WERI-Rb-1 (cell line): ENCODE measurements at regions not wholly inside any gene's neighbourhood (a gene's known extent, or its start where the extent isn't known, plus 50 kb on each side); places are given as distances from the start of the nearest gene placed in this dataset.

ENCODE experiments used
- DNase-seq: peaks from one replicate; pipeline ENCODE4 v3.0.0-alpha.2; 2020
- H3K27ac ChIP-seq: fragments of 250-450 bp; sonication (Bioruptor Pico); 2 replicates; pipeline ENCODE4 v1.5.1; 2020; ENCODE audit warnings: mild to moderate bottlenecking, moderate library complexity
- H3K27me3 ChIP-seq: fragments of 250-450 bp; sonication (Bioruptor Pico); 2 replicates; pipeline ENCODE4 v1.5.1; 2021; ENCODE audit warnings: mild to moderate bottlenecking, low read depth, moderate library complexity; ENCODE audit not compliant: insufficient read depth, severe bottlenecking
- H3K36me3 ChIP-seq: fragments of 250-450 bp; sonication (Bioruptor Pico); 2 replicates; pipeline ENCODE4 v1.5.1; 2020; ENCODE audit warnings: mild to moderate bottlenecking, moderate library complexity
- H3K4me3 ChIP-seq: 2 replicates; pipeline ENCODE4 v1.5.1; 2011; ENCODE audit warnings: low read depth, mild to moderate bottlenecking, control low read depth, low read length
- H3K9me3 ChIP-seq: fragments of 250-450 bp; sonication (Bioruptor Pico); 2 replicates; pipeline ENCODE4 v1.5.1; 2021; ENCODE audit warnings: mild to moderate bottlenecking, moderate library complexity; ENCODE audit not compliant: severe bottlenecking
- CTCF ChIP-seq: IDR thresholded peaks from 2 replicates; pipeline ENCODE4 v1.5.1; 2011; ENCODE audit warnings: low read depth, mild to moderate bottlenecking, control low read depth, inconsistent platforms, low read length

- Histone ChIP-seq H3K4me3 (no peak overlapping the region), H3K36me3 (no peaks in the 10 kb centered on the region), H3K27me3 (peaks cover 15% of the 10 kb centered on the region), H3K9me3 (peaks cover 3% of the 10 kb centered on the region), H3K27ac (no peak overlapping the region)
- no peak for DNase-seq
- TF ChIP-seq CTCF = no peak
These were observed 79.1 kb downstream of the ZNF365 start for GRCh38 chr10:62453274-62453673.

GRCh38 chr10:62454687-62455397 lies 80.7 kb downstream of the ZNF365 start:
- no peak for TF ChIP-seq CTCF
- Histone ChIP-seq H3K9me3 (peaks cover 3% of the 10 kb centered on the region), H3K27me3 (peaks cover 3% of the 10 kb centered on the region), H3K27ac (no peak overlapping the region), H3K36me3 (no peaks in the 10 kb centered on the region), H3K4me3 (no peak overlapping the region)
- no peak for DNase-seq

GRCh38 chr10:62456611-62457101 lies 82.5 kb downstream of the ZNF365 start:
- Histone ChIP-seq H3K9me3 (peaks cover 3% of the 10 kb centered on the region), H3K4me3 (no peak overlapping the region), H3K36me3 (no peaks in the 10 kb centered on the region), H3K27me3 (peaks cover 15% of the 10 kb centered on the region), H3K27ac (no peak overlapping the region)
- DNase-seq = no peak
- no peak for TF ChIP-seq CTCF

- Histone ChIP-seq H3K27ac (no peak overlapping the region), H3K9me3 (peaks cover 3% of the 10 kb centered on the region), H3K36me3 (no peaks in the 10 kb centered on the region), H3K4me3 (no peak overlapping the region), H3K27me3 (peaks cover 21% of the 10 kb centered on the region)
- no peak for TF ChIP-seq CTCF
- no peak for DNase-seq
These were observed 83.0 kb downstream of the ZNF365 start for GRCh38 chr10:62457196-62457595.

GRCh38 chr10:62457598-62457997 lies 83.4 kb downstream of the ZNF365 start:
- no peak overlapping the region for H3K27ac ChIP-seq
- no peak for TF ChIP-seq CTCF
- H3K9me3 ChIP-seq = peaks cover 3% of the 10 kb centered on the region
- H3K27me3 ChIP-seq = peaks cover 23% of the 10 kb centered on the region
- DNase-seq = no peak
- H3K4me3 ChIP-seq = no peak overlapping the region
- H3K36me3 ChIP-seq = no peaks in the 10 kb centered on the region

GRCh38 chr10:62459072-62459471 lies 84.9 kb downstream of the ZNF365 start:
- H3K27me3 ChIP-seq = peaks cover 23% of the 10 kb centered on the region
- H3K27ac ChIP-seq = no peak overlapping the region
- H3K4me3 ChIP-seq = no peak overlapping the region
- H3K9me3 ChIP-seq = no peaks in the 10 kb centered on the region
- TF ChIP-seq CTCF = no peak
- H3K36me3 ChIP-seq = no peaks in the 10 kb centered on the region
- no peak for DNase-seq
